H1 (cell line): ENCODE measurements at regions not wholly inside any gene's neighbourhood (a gene's known extent, or its start where the extent isn't known, plus 50 kb on each side); places are given as distances from the start of the nearest gene placed in this dataset.

Experiments
- CTCF ChIA-PET: fragments of 300-600 bp; sonication (Branson Sonifier 250); formaldehyde crosslinking; loops from one replicate; lab custom pipeline; 2021; ENCODE audit not compliant: partially characterized antibody; lab: Charles Lee
- POLR2A ChIA-PET: fragments of 300-600 bp; sonication (Branson Sonifier 250); formaldehyde crosslinking; loops from one replicate; lab custom pipeline; 2021; ENCODE audit warnings: inconsistent platforms; ENCODE audit not compliant: partially characterized antibody; lab: Charles Lee
- DNase-seq, 2 experiments: peaks; one replicate each; pipeline versions ENCODE4 v3.0.0 to v3.0.0-alpha.2; 2010 to 2022; ENCODE audit warnings: low spot score in 2 of 2, low read depth in 1 of 2, mixed read lengths in 1 of 2
- FAIRE-seq: peaks from 2 replicates; lab custom pipeline; 2011; peaks lifted over from hg19 to GRCh38; lab: Jason Lieb, UNC
- H2AFZ ChIP-seq: 2 replicates; pipeline ENCODE4 v1.8.1; 2012; ENCODE audit warnings: low read length, inconsistent platforms
- H2AK5ac ChIP-seq: 2 replicates; pipeline ENCODE4 v1.6.1; 2013; ENCODE audit warnings: low read depth, low read length
- H2BK120ac ChIP-seq: replicated peaks from 2 replicates; pipeline ENCODE3; 2013; ENCODE audit warnings: low read depth, low read length, inconsistent platforms
- H2BK12ac ChIP-seq: 2 replicates; pipeline ENCODE4 v1.6.1; 2013; ENCODE audit warnings: low read depth, low read length
- H2BK15ac ChIP-seq: 2 replicates; pipeline ENCODE4 v1.6.1; 2013; ENCODE audit warnings: low read length
- H2BK20ac ChIP-seq: 2 replicates; pipeline ENCODE4 v1.6.1; 2013; ENCODE audit warnings: low read length
- H2BK5ac ChIP-seq: 2 replicates; pipeline ENCODE4 v1.6.1; 2013; ENCODE audit warnings: low read depth, low read length
- H3K14ac ChIP-seq: 2 replicates; pipeline ENCODE4 v1.6.1; 2013; ENCODE audit warnings: inconsistent platforms; ENCODE audit not compliant: insufficient read length
- H3K18ac ChIP-seq: 2 replicates; pipeline ENCODE4 v1.6.1; 2013; ENCODE audit warnings: low read length; ENCODE audit errors: extremely low read depth
- H3K23ac ChIP-seq: 2 replicates; pipeline ENCODE4 v1.6.1; 2013; ENCODE audit warnings: inconsistent platforms; ENCODE audit not compliant: insufficient read length
- H3K23me2 ChIP-seq: 2 replicates; pipeline ENCODE4 v1.6.1; 2013; ENCODE audit warnings: low read depth, low read length
- H3K27ac ChIP-seq: 2 replicates; pipeline ENCODE4 v1.6.1; 2011; ENCODE audit warnings: low read depth, low read length, inconsistent platforms
- H3K27me3 ChIP-seq, 4 experiments: replicated peaks in 1 of 4; 1 replicate in 1 of 4; 2 replicates in 3 of 4; pipeline versions ENCODE4 v1.6.1 to v1.8.1; 2011 to 2013; ENCODE audit warnings: low read length in 3 of 4, mild to moderate bottlenecking in 3 of 4, inconsistent platforms in 2 of 4, mixed read lengths in 2 of 4, moderate library complexity in 1 of 4; ENCODE audit not compliant: control insufficient read depth in 3 of 4, insufficient read depth in 3 of 4; ENCODE audit errors: extremely low read depth in 1 of 4
- H3K36me3 ChIP-seq, 4 experiments: 2 replicates each; pipeline versions ENCODE4 v1.6.1 to v1.8.1; 2011 to 2013; ENCODE audit warnings: mild to moderate bottlenecking in 4 of 4, low read length in 3 of 4, moderate library complexity in 2 of 4, control low read depth in 1 of 4, inconsistent platforms in 1 of 4; ENCODE audit not compliant: insufficient read depth in 4 of 4, control insufficient read depth in 2 of 4
- H3K4ac ChIP-seq: replicated peaks from 2 replicates; pipeline ENCODE3; 2013; ENCODE audit warnings: low read length, low read depth, mixed read lengths, inconsistent platforms; ENCODE audit not compliant: insufficient read length
- H3K4me1 ChIP-seq, 4 experiments: replicated peaks in 1 of 4; 1 replicate in 1 of 4; 2 replicates in 3 of 4; pipeline versions ENCODE4 v1.6.1 to v1.8.1; 2011 to 2013; ENCODE audit warnings: low read length in 3 of 4, inconsistent platforms in 2 of 4, mixed read lengths in 1 of 4; ENCODE audit not compliant: insufficient read depth in 4 of 4, control insufficient read depth in 3 of 4
- H3K4me2 ChIP-seq, 2 experiments: 2 replicates each; pipeline versions ENCODE4 v1.6.1 to v1.8.1; 2011 to 2013; ENCODE audit warnings: low read depth in 2 of 2, low read length in 2 of 2, control low read depth in 1 of 2, inconsistent platforms in 1 of 2, mild to moderate bottlenecking in 1 of 2; ENCODE audit not compliant: insufficient read depth in 1 of 2
- H3K4me3 ChIP-seq, 4 experiments: fragments of 200-600, 300-600 bp in 1 of 4; sonication (generic), shearing (Covaris generic), sonication (Bioruptor Twin) in 1 of 4; 2 replicates each; pipeline versions ENCODE4 v1.5.1 to v1.8.1; 2011 to 2016; ENCODE audit warnings: low read length in 4 of 4, low read depth in 3 of 4, control low read depth in 2 of 4, inconsistent platforms in 2 of 4, mild to moderate bottlenecking in 2 of 4, mixed read lengths in 1 of 4, moderate library complexity in 1 of 4; ENCODE audit not compliant: insufficient read depth in 2 of 4; ENCODE audit errors: extremely low read depth in 1 of 4
- H3K56ac ChIP-seq: replicated peaks from 2 replicates; pipeline ENCODE3; 2013; ENCODE audit warnings: low read depth, mild to moderate bottlenecking, mixed read lengths, low read length, inconsistent platforms; ENCODE audit not compliant: insufficient read length
- H3K79me1 ChIP-seq: 2 replicates; pipeline ENCODE4 v1.6.1; 2013; ENCODE audit warnings: low read depth, low read length, control low read depth
- H3K79me2 ChIP-seq, 2 experiments: 2 replicates each; pipeline versions ENCODE4 v1.6.1 to v1.8.1; 2012 to 2013; ENCODE audit warnings: low read length in 2 of 2, mild to moderate bottlenecking in 2 of 2, inconsistent platforms in 1 of 2; ENCODE audit not compliant: insufficient read depth in 2 of 2, control insufficient read depth in 1 of 2
- H3K9ac ChIP-seq, 4 experiments: replicated peaks in 1 of 4; 1 replicate in 1 of 4; 2 replicates in 3 of 4; pipeline versions ENCODE4 v1.6.1 to v1.8.1; 2011 to 2013; ENCODE audit warnings: low read depth in 3 of 4, low read length in 3 of 4, control low read depth in 2 of 4, mild to moderate bottlenecking in 2 of 4, moderate library complexity in 2 of 4, inconsistent platforms in 1 of 4; ENCODE audit errors: extremely low read depth in 1 of 4
- H3K9me3 ChIP-seq, 2 experiments: 2 replicates each; pipeline versions ENCODE4 v1.6.1 to v1.8.1; 2012 to 2013; ENCODE audit warnings: mild to moderate bottlenecking in 2 of 2, moderate library complexity in 2 of 2, control low read depth in 1 of 2, inconsistent platforms in 1 of 2, low read depth in 1 of 2, low read length in 1 of 2, mixed read lengths in 1 of 2; ENCODE audit not compliant: insufficient read depth in 2 of 2
- H4K20me1 ChIP-seq, 2 experiments: replicated peaks in 1 of 2; 2 replicates each; pipeline versions ENCODE3 to v1.8.1; 2011 to 2013; ENCODE audit warnings: inconsistent platforms in 2 of 2, low read length in 2 of 2, mild to moderate bottlenecking in 1 of 2; ENCODE audit not compliant: insufficient read depth in 2 of 2, control insufficient read depth in 1 of 2
- H4K5ac ChIP-seq: 2 replicates; pipeline ENCODE4 v1.6.1; 2013; ENCODE audit warnings: low read length, low read depth, mixed read lengths, inconsistent platforms; ENCODE audit not compliant: insufficient read length
- H4K8ac ChIP-seq: 2 replicates; pipeline ENCODE4 v1.8.0; 2013; ENCODE audit warnings: mild to moderate bottlenecking, moderate library complexity, low read length, inconsistent platforms; ENCODE audit not compliant: insufficient read depth; ENCODE audit errors: extremely low read depth
- H4K91ac ChIP-seq: replicated peaks from 2 replicates; pipeline ENCODE3; 2013; ENCODE audit warnings: low read length, mixed read lengths, inconsistent platforms; ENCODE audit not compliant: insufficient read length
- BCL11A ChIP-seq, 2 experiments: IDR thresholded peaks; one replicate each; pipeline ENCODE4 v1.6.1; 2011; ENCODE audit warnings: low read depth in 2 of 2, low read length in 2 of 2, mild to moderate bottlenecking in 2 of 2
- WGBS, 2 experiments: shearing (Covaris generic) in 1 of 2; methylation state at CpG; one replicate each; pipeline versions ENCODE4 v1.1.6 to v1.1.7; 2013 to 2015; ENCODE audit warnings: low lambda C conversion rate in 2 of 2, mixed read lengths in 2 of 2, inconsistent platforms in 1 of 2, low coverage in 1 of 2, missing lambda C conversion rate in 1 of 2; ENCODE audit not compliant: insufficient replicate concordance in 2 of 2, insufficient coverage in 1 of 2, insufficient read length in 1 of 2; ENCODE audit errors: extremely low coverage in 1 of 2, missing lambda C conversion rate in 1 of 2; 5-methylcytosine and 5-hydroxymethylcytosine counted together
- TF ChIP-seq, protein P1 (sequence below): IDR thresholded peaks from 2 replicates; pipeline ENCODE4 v1.6.1; 2011; ENCODE audit warnings: low read depth, mild to moderate bottlenecking, low read length; ENCODE audit not compliant: insufficient read depth

GRCh38 chr6:74979065-74979766 is 226.6 kb downstream of the COL12A1 start:
- Histone ChIP-seq H3K4me1 (no peaks in the 10 kb centered on the region), H3K4ac (no peak overlapping the region), H4K91ac (no peak overlapping the region), H3K23ac (no peak overlapping the region), H2BK15ac (no peak overlapping the region), H4K20me1 (no peaks in the 10 kb centered on the region), H3K23me2 (no peaks in the 10 kb centered on the region), H3K27me3 (no peaks in the 10 kb centered on the region), H2BK120ac (no peak overlapping the region), H3K9ac (no peak overlapping the region), H4K8ac (no peak overlapping the region), H3K14ac (no peak overlapping the region), H3K79me2 (no peaks in the 10 kb centered on the region), H2BK20ac (no peak overlapping the region), H3K4me3 (no peak overlapping the region), H3K18ac (no peak overlapping the region), H4K5ac (no peak overlapping the region), H3K9me3 (no peaks in the 10 kb centered on the region), H3K27ac (no peak overlapping the region), H3K56ac (no peak overlapping the region), H3K79me1 (no peaks in the 10 kb centered on the region), H3K4me2 (no peak overlapping the region), H2BK12ac (no peak overlapping the region), H2BK5ac (no peak overlapping the region), H2AFZ (0 out of 2 replicates have a peak overlapping the region, but pooled peaks have one; percentile 55), H3K36me3 (no peaks in the 10 kb centered on the region), H2AK5ac (no peak overlapping the region)
- DNase-seq = no peak
- ChIA-PET POLR2A (no interaction called here), CTCF (interaction anchor here (0.6 kb wide), 1 partner anchor 1240 kb away, joined by 3 read pairs; no protein-coding TSS in a partner anchor)
- 90% methylated on average over 7 of the region's 7 CpGs; no CpG with 5 or more reads in 1 of the 2 experiments for WGBS, 2 experiments
- no peak for FAIRE-seq
- no peak for TF ChIP-seq BCL11A (IDR thresholded peaks at IDR 0.05; ENCODE audit: low read depth in 2 of 2, low read length in 2 of 2)
- TF ChIP-seq, protein P1, sequence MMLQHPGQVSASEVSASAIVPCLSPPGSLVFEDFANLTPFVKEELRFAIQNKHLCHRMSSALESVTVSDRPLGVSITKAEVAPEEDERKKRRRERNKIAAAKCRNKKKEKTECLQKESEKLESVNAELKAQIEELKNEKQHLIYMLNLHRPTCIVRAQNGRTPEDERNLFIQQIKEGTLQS = no peak
